ENCODE measurements at regions not wholly inside any gene's neighbourhood (a gene's known extent, or its start where the extent isn't known, plus 50 kb on each side); places are given as distances from the start of the nearest gene placed in this dataset.

DNA sequence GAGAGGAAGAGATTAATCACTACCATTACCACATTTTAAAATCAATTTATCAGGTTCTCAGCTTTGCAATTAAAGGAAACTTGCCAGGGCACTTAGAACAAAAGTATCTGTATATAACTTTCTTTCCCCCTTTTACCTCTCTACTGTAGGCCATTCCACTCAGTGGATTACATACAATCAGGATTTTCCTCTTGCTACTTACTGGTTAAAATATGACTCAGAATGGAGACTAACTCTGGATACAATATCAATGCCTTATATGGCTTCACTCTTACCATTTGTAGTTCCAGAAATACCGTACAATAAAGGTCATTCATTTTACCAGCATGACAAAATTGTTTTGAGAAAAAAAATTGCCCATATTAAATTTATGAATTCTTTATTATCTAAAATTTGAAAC is 706.8 kb downstream of the KCNA4 start:
- peaks cover 49% of the 10 kb centered on the region for H3F3A ChIP-seq (replicated peaks; ENCODE audit: insufficient read depth)
- 2% methylated on average over 1 of the region's 1 CpG for WGBS (ENCODE audit: low lambda C conversion rate)
- no peaks in the 10 kb centered on the region for H3K9me3 ChIP-seq
- no peaks in the 10 kb centered on the region for H3K9me2 ChIP-seq
- peak overlapping the region; percentile 63 for H3K9ac ChIP-seq
- H4K20me1 ChIP-seq (ENCODE audit: insufficient read depth), result no peaks in the 10 kb centered on the region
- H3K27ac ChIP-seq (ENCODE audit: low read depth in 2 of 2, low read length in 1 of 2), result peak overlapping the region; percentile 53 to 93; a peak in 3 of 4 replicates
- POLR2A ChIA-PET, result no interaction called here
- CTCF ChIA-PET, result no interaction called here
- 0 out of 2 replicates have a peak overlapping the region, but pooled peaks have one; percentile 23 for H2AFZ ChIP-seq (ENCODE audit: low read depth)
- H3K27me3 ChIP-seq (ENCODE audit: insufficient read depth), result no peaks in the 10 kb centered on the region
- H3K4me1 ChIP-seq (ENCODE audit: control insufficient read depth in 1 of 2, insufficient read depth in 2 of 2, low read depth in 1 of 2, low read length in 1 of 2), result peaks cover 0 to 57% of the 10 kb centered on the region in 2 experiments; a peak in 3 of 4 replicates
- no peak overlapping the region for H3K4me3 ChIP-seq (ENCODE audit: low read depth in 2 of 2, low read length in 1 of 2)
- H3K36me3 ChIP-seq (replicated peaks in 1 of 2; ENCODE audit: control insufficient read depth in 1 of 2, insufficient read depth in 2 of 2, low read length in 1 of 2), result no peaks in the 10 kb centered on the region
- H3K79me2 ChIP-seq (ENCODE audit: insufficient read depth), result no peaks in the 10 kb centered on the region
- DNase-seq, result no peak
- H3K4me2 ChIP-seq, result peak overlapping the region; percentile 32
- TF ChIP-seq RAD21 (IDR thresholded peaks at IDR 0.05; ENCODE audit: low read length), result no peak
- TF ChIP-seq, protein P1, sequence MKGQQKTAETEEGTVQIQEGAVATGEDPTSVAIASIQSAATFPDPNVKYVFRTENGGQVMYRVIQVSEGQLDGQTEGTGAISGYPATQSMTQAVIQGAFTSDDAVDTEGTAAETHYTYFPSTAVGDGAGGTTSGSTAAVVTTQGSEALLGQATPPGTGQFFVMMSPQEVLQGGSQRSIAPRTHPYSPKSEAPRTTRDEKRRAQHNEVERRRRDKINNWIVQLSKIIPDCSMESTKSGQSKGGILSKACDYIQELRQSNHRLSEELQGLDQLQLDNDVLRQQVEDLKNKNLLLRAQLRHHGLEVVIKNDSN (IDR thresholded peaks at IDR 0.05; ENCODE audit: borderline replicate concordance, low read depth), result no peak
- TF ChIP-seq EP300 (IDR thresholded peaks at IDR 0.05; ENCODE audit: borderline replicate concordance in 1 of 2, low read depth in 1 of 2, low read length in 1 of 2), result peak in 1 of 2 experiments; percentile 94; a peak in 2 of 4 replicates
- peak; percentile 81; the same call in 1 of the 2 replicates for TF ChIP-seq FOXM1 (IDR thresholded peaks at IDR 0.05; ENCODE audit: low read depth)
- peak; percentile 55; the same call in 1 of the 2 replicates for TF ChIP-seq TCF12 (IDR thresholded peaks at IDR 0.05)
- peak; percentile 86 for TF ChIP-seq JUND (IDR thresholded peaks at IDR 0.05)
- TF ChIP-seq FOXJ3 (CRISPR knock-in tag; IDR thresholded peaks at IDR 0.05), result no peak
- no peak for TF ChIP-seq ELF1 (IDR thresholded peaks at IDR 0.05)
- TF ChIP-seq, protein P2, sequence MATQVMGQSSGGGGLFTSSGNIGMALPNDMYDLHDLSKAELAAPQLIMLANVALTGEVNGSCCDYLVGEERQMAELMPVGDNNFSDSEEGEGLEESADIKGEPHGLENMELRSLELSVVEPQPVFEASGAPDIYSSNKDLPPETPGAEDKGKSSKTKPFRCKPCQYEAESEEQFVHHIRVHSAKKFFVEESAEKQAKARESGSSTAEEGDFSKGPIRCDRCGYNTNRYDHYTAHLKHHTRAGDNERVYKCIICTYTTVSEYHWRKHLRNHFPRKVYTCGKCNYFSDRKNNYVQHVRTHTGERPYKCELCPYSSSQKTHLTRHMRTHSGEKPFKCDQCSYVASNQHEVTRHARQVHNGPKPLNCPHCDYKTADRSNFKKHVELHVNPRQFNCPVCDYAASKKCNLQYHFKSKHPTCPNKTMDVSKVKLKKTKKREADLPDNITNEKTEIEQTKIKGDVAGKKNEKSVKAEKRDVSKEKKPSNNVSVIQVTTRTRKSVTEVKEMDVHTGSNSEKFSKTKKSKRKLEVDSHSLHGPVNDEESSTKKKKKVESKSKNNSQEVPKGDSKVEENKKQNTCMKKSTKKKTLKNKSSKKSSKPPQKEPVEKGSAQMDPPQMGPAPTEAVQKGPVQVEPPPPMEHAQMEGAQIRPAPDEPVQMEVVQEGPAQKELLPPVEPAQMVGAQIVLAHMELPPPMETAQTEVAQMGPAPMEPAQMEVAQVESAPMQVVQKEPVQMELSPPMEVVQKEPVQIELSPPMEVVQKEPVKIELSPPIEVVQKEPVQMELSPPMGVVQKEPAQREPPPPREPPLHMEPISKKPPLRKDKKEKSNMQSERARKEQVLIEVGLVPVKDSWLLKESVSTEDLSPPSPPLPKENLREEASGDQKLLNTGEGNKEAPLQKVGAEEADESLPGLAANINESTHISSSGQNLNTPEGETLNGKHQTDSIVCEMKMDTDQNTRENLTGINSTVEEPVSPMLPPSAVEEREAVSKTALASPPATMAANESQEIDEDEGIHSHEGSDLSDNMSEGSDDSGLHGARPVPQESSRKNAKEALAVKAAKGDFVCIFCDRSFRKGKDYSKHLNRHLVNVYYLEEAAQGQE (IDR thresholded peaks at IDR 0.05; ENCODE audit: low read depth, low read length), result no peak
- no peak for TF ChIP-seq MXI1 (IDR thresholded peaks at IDR 0.05; ENCODE audit: low read depth, low read length)
- no peak for TF ChIP-seq IRF3 (IDR thresholded peaks at IDR 0.05; ENCODE audit: low read depth, low read length)
- TF ChIP-seq, protein P3, sequence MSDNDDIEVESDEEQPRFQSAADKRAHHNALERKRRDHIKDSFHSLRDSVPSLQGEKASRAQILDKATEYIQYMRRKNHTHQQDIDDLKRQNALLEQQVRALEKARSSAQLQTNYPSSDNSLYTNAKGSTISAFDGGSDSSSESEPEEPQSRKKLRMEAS (IDR thresholded peaks at IDR 0.05; ENCODE audit: low read depth), result no peak
- TF ChIP-seq NFIC (IDR thresholded peaks at IDR 0.05; ENCODE audit: borderline replicate concordance), result peak; percentile 16; the same call in 1 of the 2 replicates
- TF ChIP-seq SMC3 (IDR thresholded peaks at IDR 0.05; ENCODE audit: low read depth, low read length), result no peak
- no peak for TF ChIP-seq SIN3A (IDR thresholded peaks at IDR 0.05; ENCODE audit: borderline replicate concordance, low read depth, low read length)
- no peak for TF ChIP-seq CTCF (IDR thresholded peaks at IDR 0.05)
- TF ChIP-seq POLR2AphosphoS5 (IDR thresholded peaks at IDR 0.05; ENCODE audit: low read depth, low read length), result peak; percentile 39; the same call in 1 of the 2 replicates
- TF ChIP-seq FOSL2 (IDR thresholded peaks at IDR 0.05; ENCODE audit: borderline replicate concordance, low read depth), result peak; percentile 78; the same call in 1 of the 2 replicates
- no peak for TF ChIP-seq EZH2phosphoT487 (IDR thresholded peaks at IDR 0.05; ENCODE audit: borderline replicate concordance, low read depth)
- TF ChIP-seq, protein P4, sequence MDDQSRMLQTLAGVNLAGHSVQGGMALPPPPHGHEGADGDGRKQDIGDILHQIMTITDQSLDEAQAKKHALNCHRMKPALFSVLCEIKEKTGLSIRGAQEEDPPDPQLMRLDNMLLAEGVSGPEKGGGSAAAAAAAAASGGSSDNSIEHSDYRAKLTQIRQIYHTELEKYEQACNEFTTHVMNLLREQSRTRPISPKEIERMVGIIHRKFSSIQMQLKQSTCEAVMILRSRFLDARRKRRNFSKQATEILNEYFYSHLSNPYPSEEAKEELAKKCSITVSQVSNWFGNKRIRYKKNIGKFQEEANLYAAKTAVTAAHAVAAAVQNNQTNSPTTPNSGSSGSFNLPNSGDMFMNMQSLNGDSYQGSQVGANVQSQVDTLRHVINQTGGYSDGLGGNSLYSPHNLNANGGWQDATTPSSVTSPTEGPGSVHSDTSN (IDR thresholded peaks at IDR 0.05), result peak; percentile 38; the same call in 1 of the 2 replicates
- no peak for TF ChIP-seq NRF1 (IDR thresholded peaks at IDR 0.05; ENCODE audit: low read depth, low read length)
- no peak for TF ChIP-seq USF2 (IDR thresholded peaks at IDR 0.05; ENCODE audit: borderline replicate concordance, low read depth, low read length)
- peak; percentile 68; the same call in 1 of the 2 replicates for TF ChIP-seq TEAD4 (IDR thresholded peaks at IDR 0.05; ENCODE audit: borderline replicate concordance, insufficient read depth)
- no peak for TF ChIP-seq GABPA (IDR thresholded peaks at IDR 0.05; ENCODE audit: low read depth)
- TF ChIP-seq RXRA (IDR thresholded peaks at IDR 0.05; ENCODE audit: borderline replicate concordance, low read depth), result 0 out of 2 replicates have a peak, but pooled peaks have one; percentile 18
